GM06990 (cell line): ENCODE measurements at regions not wholly inside any gene's neighbourhood (a gene's known extent, or its start where the extent isn't known, plus 50 kb on each side); places are given as distances from the start of the nearest gene placed in this dataset.

Experiments
- DNase-seq: peaks from one replicate; pipeline ENCODE4 v3.0.0-alpha.2; 2011; ENCODE audit not compliant: insufficient read length; ENCODE audit errors: extremely low read depth
- H3K27me3 ChIP-seq: replicated peaks from 2 replicates; pipeline ENCODE4 v1.6.0; 2011; ENCODE audit warnings: low read length; ENCODE audit not compliant: control insufficient read depth, insufficient read depth
- H3K36me3 ChIP-seq: 2 replicates; pipeline ENCODE4 v1.5.1; 2011; ENCODE audit warnings: low read length; ENCODE audit not compliant: control insufficient read depth, insufficient read depth
- H3K4me3 ChIP-seq: replicated peaks from 2 replicates; pipeline ENCODE4 v1.5.1; 2011; ENCODE audit warnings: low read depth, mild to moderate bottlenecking, control low read depth, low read length
- CTCF ChIP-seq: IDR thresholded peaks from 2 replicates; pipeline ENCODE4 v1.5.1; 2011; ENCODE audit warnings: low read length, control low read depth, mild to moderate bottlenecking, inconsistent platforms; ENCODE audit not compliant: insufficient read depth, poor library complexity, severe bottlenecking

GRCh38 chr2:117762454-117762853 is 52.0 kb upstream of the DDX18 start:
- TF ChIP-seq CTCF, result no peak
- H3K4me3 ChIP-seq, result no peak overlapping the region

GRCh38 chr2:117763804-117764203 is 50.7 kb upstream of the DDX18 start:
- H3K27me3 ChIP-seq, result no peaks in the 10 kb centered on the region
- no peaks in the 10 kb centered on the region for H3K36me3 ChIP-seq
- H3K4me3 ChIP-seq, result no peak overlapping the region
- TF ChIP-seq CTCF, result no peak
- DNase-seq, result no peak

More at GRCh38 chr2:117762454-117762853, 52.0 kb upstream of the DDX18 start:
- no peaks in the 10 kb centered on the region for H3K36me3 ChIP-seq
- H3K27me3 ChIP-seq, result no peaks in the 10 kb centered on the region
- DNase-seq, result no peak
